Testis (tissue), 2 donors: ENCODE measurements at regions not wholly inside any gene's neighbourhood (a gene's known extent, or its start where the extent isn't known, plus 50 kb on each side); places are given as distances from the start of the nearest gene placed in this dataset.

ENCODE experiments used
- DNase-seq: peaks from one replicate; pipeline ENCODE4 v3.0.0-alpha.2; 2019
- H3K27ac ChIP-seq, 2 donors: fragments of 200-600 bp; sonication (generic); one replicate each; pipeline ENCODE4 v1.5.1; 2019
- H3K27me3 ChIP-seq: fragments of 200-600 bp; sonication (generic); one replicate; pipeline ENCODE4 v1.5.1; 2019
- H3K36me3 ChIP-seq: fragments of 200-600 bp; sonication (generic); one replicate; pipeline ENCODE4 v1.5.1; 2017; ENCODE audit warnings: low read depth; ENCODE audit errors: missing control alignments
- H3K4me1 ChIP-seq: fragments of 200-600 bp; sonication (generic); one replicate; pipeline ENCODE4 v1.5.1; 2019
- H3K4me3 ChIP-seq, 2 donors: fragments of 200-600 bp; sonication (generic); one replicate each; pipeline ENCODE4 v1.5.1; 2017 to 2019
- H3K9me3 ChIP-seq: fragments of 200-600 bp; sonication (generic); one replicate; pipeline ENCODE4 v1.5.1; 2017
- CTCF ChIP-seq, 3 experiments: fragments of 450-650 bp in 2 of 3; fragments of 200-600 bp in 1 of 3; sonication (generic) in 1 of 3; IDR thresholded peaks; one replicate each; pipeline ENCODE4 v1.5.1; 2016 to 2019; ENCODE audit warnings: antibody characterized with exemption in 3 of 3, mild to moderate bottlenecking in 2 of 3, moderate library complexity in 1 of 3
- POLR2A ChIP-seq: fragments of 450-650 bp; IDR thresholded peaks from one replicate; pipeline ENCODE4 v1.6.1; 2017; ENCODE audit warnings: antibody characterized with exemption, mild to moderate bottlenecking, moderate library complexity
- WGBS, 2 donors: methylation state at CpG; one replicate each; pipeline ENCODE4 v1.1.5; 2018; 5-methylcytosine and 5-hydroxymethylcytosine counted together
- intact Hi-C: fragments of 100-400 bp; cut with DNase I; formaldehyde crosslinking; loops from one replicate; pipeline ENCODE4 v1.15.1; 2023; ENCODE audit warnings: low total_unique reads

GRCh38 chr3:16741103-16741758 lies 136.0 kb upstream of the DAZL start:
- Histone ChIP-seq H3K36me3 (no peaks in the 10 kb centered on the region), H3K27me3 (no peaks in the 10 kb centered on the region), H3K4me1 (no peaks in the 10 kb centered on the region), H3K27ac (no peak overlapping the region), H3K9me3 (no peaks in the 10 kb centered on the region), H3K4me3 (no peak overlapping the region)
- intact Hi-C loops, result no loop called here
- 92 to 94% methylated on average over 4 of the region's 4 CpGs for WGBS, 2 donors
- TF ChIP-seq CTCF (IDR thresholded peaks at IDR 0.05) (no peak), POLR2A (no peak)
- no peak for DNase-seq

GRCh38 chr3:16741890-16742289 lies 136.7 kb upstream of the DAZL start:
- DNase-seq, result no peak
- H3K36me3 ChIP-seq, result no peaks in the 10 kb centered on the region
- H3K27me3 ChIP-seq, result no peaks in the 10 kb centered on the region
- intact Hi-C loops, result no loop called here
- 73 to 77% methylated on average over 4 of the region's 4 CpGs for WGBS, 2 donors
- TF ChIP-seq POLR2A (no peak), CTCF (IDR thresholded peaks at IDR 0.05) (no peak)
- no peaks in the 10 kb centered on the region for H3K9me3 ChIP-seq
- H3K27ac ChIP-seq, result no peak overlapping the region
- H3K4me3 ChIP-seq, result no peak overlapping the region
- no peaks in the 10 kb centered on the region for H3K4me1 ChIP-seq

DNA sequence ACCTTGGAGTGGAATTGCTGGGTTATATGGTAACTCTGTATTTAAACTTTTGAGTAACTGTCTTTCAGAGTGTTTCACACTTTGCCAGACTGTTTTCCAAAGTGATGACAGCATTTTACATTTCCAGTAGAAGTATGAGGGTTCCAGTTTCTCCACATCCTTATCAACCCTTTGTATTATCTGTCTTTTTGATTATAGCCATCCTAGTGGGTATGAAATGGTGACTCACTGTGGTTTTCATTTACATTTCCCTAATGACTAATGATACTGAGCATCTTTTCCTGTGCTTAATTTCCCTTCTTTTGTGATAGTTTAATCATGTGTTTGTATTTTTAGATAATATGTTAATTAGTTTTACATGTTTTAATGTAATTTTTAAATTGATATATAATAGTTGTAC lies 138.1 kb upstream of the DAZL start:
- H3K9me3 ChIP-seq, result no peaks in the 10 kb centered on the region
- DNase-seq, result no peak
- H3K4me3 ChIP-seq, result no peak overlapping the region
- no peaks in the 10 kb centered on the region for H3K4me1 ChIP-seq
- intact Hi-C loops, result no loop called here
- TF ChIP-seq POLR2A, result no peak
- TF ChIP-seq CTCF (IDR thresholded peaks at IDR 0.05), result no peak
- H3K36me3 ChIP-seq, result no peaks in the 10 kb centered on the region
- H3K27me3 ChIP-seq, result no peaks in the 10 kb centered on the region
- H3K27ac ChIP-seq, result no peak overlapping the region

- intact Hi-C loops, result no loop called here
- H3K27me3 ChIP-seq, result no peaks in the 10 kb centered on the region
- WGBS, 2 donors, result 87 to 96% methylated on average over 2 of the region's 2 CpGs
Observed at GRCh38 chr3:16759227-16759903, 125.4 kb upstream of the PLCL2 start.

More at GRCh38 chr3:16759227-16759903, 125.4 kb upstream of the PLCL2 start:
- no peak overlapping the region for H3K27ac ChIP-seq
- DNase-seq, result no peak
- no peaks in the 10 kb centered on the region for H3K4me1 ChIP-seq
- TF ChIP-seq CTCF (IDR thresholded peaks at IDR 0.05), result no peak
- no peak for TF ChIP-seq POLR2A
- no peaks in the 10 kb centered on the region for H3K36me3 ChIP-seq
- H3K4me3 ChIP-seq, result no peak overlapping the region
- no peaks in the 10 kb centered on the region for H3K9me3 ChIP-seq
